ENCODE measurements at regions not wholly inside any gene's neighbourhood (a gene's known extent, or its start where the extent isn't known, plus 50 kb on each side); places are given as distances from the start of the nearest gene placed in this dataset.

GRCh38 chr4:126664839-126665238, 967.9 kb upstream of the INTU start:
- TF ChIP-seq CTCF (IDR thresholded peaks at IDR 0.05) (no peak), ZFX (IDR thresholded peaks at IDR 0.05; ENCODE audit: borderline replicate concordance) (no peak)

Measured in 22Rv1 (cell line).